ENCODE measurements at regions not wholly inside any gene's neighbourhood (a gene's known extent, or its start where the extent isn't known, plus 50 kb on each side); places are given as distances from the start of the nearest gene placed in this dataset.

- TF ChIP-seq CTCF (conservative IDR thresholded peaks at IDR 0.05) (no peak), ZFX (IDR thresholded peaks at IDR 0.05) (no peak)
These were observed 484.3 kb downstream of the LMO4 start for GRCh38 chr1:87812871-87813577.

Data from C4-2B (cell line).